GM12878 (cell line): ENCODE measurements at regions not wholly inside any gene's neighbourhood (a gene's known extent, or its start where the extent isn't known, plus 50 kb on each side); places are given as distances from the start of the nearest gene placed in this dataset.

Experiments
- ATAC-seq: fragments of 200-7000 bp; cut with Tn5 transposase; 3 replicates; pipeline ENCODE4 v1.9.1; 2020; ENCODE audit warnings: mild to moderate bottlenecking, moderate library complexity
- BruUV-seq: library from RNA; stranded (reverse); fragments of 400-500 nt; replicated peaks from 2 replicates; lab custom pipeline; 2021; lab: Mats Ljungman, UMichigan
- CTCF ChIA-PET: fragments of 300-600 bp; sonication (Branson Sonifier 250); formaldehyde crosslinking; extraction: SDS; loops from one replicate; lab custom pipeline; 2021; ENCODE audit warnings: inconsistent platforms; lab: Yijun Ruan, JAX
- POLR2A ChIA-PET: fragments of 350-600 bp; formaldehyde crosslinking; extraction: SDS; loops from one replicate; lab custom pipeline; 2021; ENCODE audit warnings: inconsistent platforms; lab: Charles Lee
- RAD21 ChIA-PET: fragments of 300-600 bp; sonication (Branson Sonifier 250); formaldehyde crosslinking; loops from one replicate; lab custom pipeline; 2023; ENCODE audit warnings: antibody characterized with exemption; ENCODE audit not compliant: unreplicated experiment; lab: Charles Lee
- SMC1A ChIA-PET: fragments of 300-600 bp; sonication (Branson Sonifier 250); formaldehyde crosslinking; loops from one replicate; lab custom pipeline; 2023; ENCODE audit not compliant: unreplicated experiment, uncharacterized antibody; lab: Charles Lee
- DNase-seq: peaks from one replicate; pipeline ENCODE4 v3.0.0-alpha.2; 2011; ENCODE audit warnings: low read depth, low spot score
- FAIRE-seq: peaks from 3 replicates; lab custom pipeline; 2011; peaks lifted over from hg19 to GRCh38; lab: Jason Lieb, UNC
- H2AFZ ChIP-seq: 2 replicates; pipeline ENCODE4 v1.6.0; 2011; ENCODE audit warnings: low read depth, low read length, control low read depth; ENCODE audit not compliant: control insufficient read depth
- H3K27ac ChIP-seq: 2 replicates; pipeline ENCODE4 v1.5.1; 2011; ENCODE audit warnings: control low read depth; ENCODE audit not compliant: control insufficient read depth, insufficient read depth
- H3K27me3 ChIP-seq, 2 experiments: replicated peaks in 1 of 2; 2 replicates each; pipeline versions ENCODE4 v1.6.0 to v1.6.1; 2011; ENCODE audit warnings: low read length in 1 of 2; ENCODE audit not compliant: control insufficient read depth in 2 of 2, insufficient read depth in 2 of 2
- H3K36me3 ChIP-seq, 2 experiments: 2 replicates each; pipeline ENCODE4 v1.5.1; 2011; ENCODE audit warnings: low read length in 1 of 2; ENCODE audit not compliant: control insufficient read depth in 2 of 2, insufficient read depth in 2 of 2
- H3K4me1 ChIP-seq: 2 replicates; pipeline ENCODE4 v1.6.1; 2011; ENCODE audit warnings: mild to moderate bottlenecking, low read length, moderate library complexity, mixed read lengths; ENCODE audit not compliant: control insufficient read depth, insufficient read depth
- H3K4me2 ChIP-seq: 2 replicates; pipeline ENCODE4 v1.6.0; 2011; ENCODE audit warnings: control low read depth; ENCODE audit not compliant: control insufficient read depth, insufficient read depth
- H3K4me3 ChIP-seq: fragments of 200-600 bp; sonication (generic); 2 replicates; pipeline ENCODE4 v1.5.1; 2016
- H3K79me2 ChIP-seq: 2 replicates; pipeline ENCODE4 v1.6.0; 2011; ENCODE audit warnings: low read length; ENCODE audit not compliant: control insufficient read depth, insufficient read depth
- H3K9ac ChIP-seq: 2 replicates; pipeline ENCODE4 v1.8.0; 2011; ENCODE audit warnings: low read length, control low read depth, mixed read lengths; ENCODE audit not compliant: control insufficient read depth, insufficient read depth
- H3K9me3 ChIP-seq: replicated peaks from 3 replicates; pipeline ENCODE4 v1.5.1; 2011; ENCODE audit warnings: mild to moderate bottlenecking, low read length; ENCODE audit not compliant: control insufficient read depth, insufficient read depth
- H4K20me1 ChIP-seq: 2 replicates; pipeline ENCODE4 v1.6.0; 2011; ENCODE audit not compliant: control insufficient read depth, insufficient read depth
- CBX3 ChIP-seq: fragments of 200-600 bp; sonication (generic); IDR thresholded peaks from 2 replicates; pipeline ENCODE4 v1.6.1; 2016; ENCODE audit warnings: low read depth, borderline replicate concordance
- FOXK2 ChIP-seq: fragments of 450-650 bp; IDR thresholded peaks from 2 replicates; pipeline ENCODE4 v1.6.1; 2017; ENCODE audit warnings: mild to moderate bottlenecking, moderate library complexity
- FOXM1 ChIP-seq: IDR thresholded peaks from 2 replicates; pipeline ENCODE4 v1.6.1; 2012; ENCODE audit warnings: low read depth, mild to moderate bottlenecking, inconsistent platforms, low read length, moderate library complexity
- HDAC6 ChIP-seq: fragments of 200-600 bp; sonication (generic); IDR thresholded peaks from one replicate; pipeline ENCODE4 v1.8.0; 2017; ENCODE audit warnings: antibody characterized with exemption; ENCODE audit not compliant: unreplicated experiment
- HDGF ChIP-seq: fragments of 450-650 bp; IDR thresholded peaks from 2 replicates; pipeline ENCODE4 v1.6.1; 2016; ENCODE audit warnings: antibody characterized with exemption
- MTA2 ChIP-seq: fragments of 450-650 bp; IDR thresholded peaks from 2 replicates; pipeline ENCODE4 v1.6.1; 2016; ENCODE audit warnings: low read depth, mild to moderate bottlenecking, moderate library complexity
- PRDM15 ChIP-seq: fragments of 450-650 bp; formaldehyde crosslinking; IDR thresholded peaks from 2 replicates; pipeline ENCODE4 v1.4.0; 2020; ENCODE audit warnings: mild to moderate bottlenecking, moderate library complexity
- RBBP5 ChIP-seq: fragments of 200-600 bp; sonication (generic); conservative IDR thresholded peaks from 2 replicates; pipeline ENCODE4 v1.6.1; 2016
- RELB ChIP-seq: fragments of 450-650 bp; IDR thresholded peaks from 2 replicates; pipeline ENCODE4 v1.6.1; 2017; ENCODE audit warnings: low read depth, mild to moderate bottlenecking, moderate library complexity
- RUNX3 ChIP-seq: IDR thresholded peaks from 2 replicates; pipeline ENCODE4 v1.6.1; 2012; ENCODE audit warnings: low read length, inconsistent platforms
- SMARCA5 ChIP-seq: fragments of 450-650 bp; IDR thresholded peaks from 2 replicates; pipeline ENCODE4 v1.6.1; 2017; ENCODE audit warnings: mild to moderate bottlenecking
- SREBF2 ChIP-seq: IDR thresholded peaks from 2 replicates; pipeline ENCODE4 v1.6.1; 2012; ENCODE audit warnings: mild to moderate bottlenecking, low read length
- SUZ12 ChIP-seq: fragments of 200-600 bp; sonication (generic); IDR thresholded peaks from one replicate; pipeline ENCODE4 v1.6.1; 2018; ENCODE audit warnings: antibody characterized with exemption, mild to moderate bottlenecking; ENCODE audit not compliant: unreplicated experiment
- WGBS: methylation state at CpG from one replicate; pipeline ENCODE4 v1.1.6; 2016; ENCODE audit warnings: low lambda C conversion rate; ENCODE audit not compliant: insufficient replicate concordance, insufficient coverage; ENCODE audit errors: missing lambda C conversion rate; 5-methylcytosine and 5-hydroxymethylcytosine counted together
- in situ Hi-C: fragments of 300-500 bp; cut with MboI; formaldehyde crosslinking; loops from 9 replicates; pipeline ENCODE4 v1.14.3; 2018; ENCODE audit warnings: mixed read lengths
- intact Hi-C: fragments of 100-400 bp; cut with micrococcal nuclease; formaldehyde crosslinking; loops from one replicate; pipeline ENCODE4 v1.14.2; 2022; ENCODE audit not compliant: unreplicated experiment

- ATAC-seq (no peak), DNase-seq (no peak)
- BruUV-seq, result no TSS peak
- H3K36me3 ChIP-seq, result no peaks in the 10 kb centered on the region
- TF ChIP-seq CBX3, result no peak
- TF ChIP-seq PRDM15 (CRISPR knock-in tag), result no peak
- no peak for TF ChIP-seq FOXK2
- TF ChIP-seq SUZ12, result no peak
- no peak for TF ChIP-seq HDAC6
- TF ChIP-seq RELB, result no peak
- TF ChIP-seq RUNX3, result no peak
- no peak for TF ChIP-seq FOXM1
- TF ChIP-seq HDGF, result no peak
- TF ChIP-seq SREBF2, result no peak
- no peak for TF ChIP-seq SMARCA5
- TF ChIP-seq MTA2, result no peak
- TF ChIP-seq RBBP5, result no peak
- TF ChIP-seq, all 136 proteins: peak for 0
- intact Hi-C loops (no loop called here), in situ Hi-C loops (no loop called here)
- H3K27me3 ChIP-seq, result no peaks in the 10 kb centered on the region
- RAD21 ChIA-PET, result no interaction called here
- H3K4me3 ChIP-seq, result no peak overlapping the region
- H3K9ac ChIP-seq, result no peak overlapping the region
- no peak for FAIRE-seq
- H3K4me2 ChIP-seq, result no peak overlapping the region
- no peaks in the 10 kb centered on the region for H3K4me1 ChIP-seq
- SMC1A ChIA-PET, result no interaction called here
- H4K20me1 ChIP-seq, result no peaks in the 10 kb centered on the region
- no peak overlapping the region for H2AFZ ChIP-seq
- H3K9me3 ChIP-seq, result no peaks in the 10 kb centered on the region
- H3K27ac ChIP-seq, result no peak overlapping the region
- 14% methylated on average over 2 of the region's 2 CpGs for WGBS
- CTCF ChIA-PET, result no interaction called here
- POLR2A ChIA-PET, result no interaction called here
- no peaks in the 10 kb centered on the region for H3K79me2 ChIP-seq
Observed at GRCh38 chr5:113984928-113985327, 376.9 kb upstream of the KCNN2 start.
